Stimulated activated CD8-positive, alpha-beta memory T cell treated with anti-CD3 and anti-CD28 coated beads, Interleukin-4, amount 100 ng/mL, for 48 hours (primary cell): ENCODE measurements at regions not wholly inside any gene's neighbourhood (a gene's known extent, or its start where the extent isn't known, plus 50 kb on each side); places are given as distances from the start of the nearest gene placed in this dataset.

Source experiments
- DNase-seq: peaks from one replicate; pipeline ENCODE4 v3.0.0-alpha.2; 2020

DNA sequence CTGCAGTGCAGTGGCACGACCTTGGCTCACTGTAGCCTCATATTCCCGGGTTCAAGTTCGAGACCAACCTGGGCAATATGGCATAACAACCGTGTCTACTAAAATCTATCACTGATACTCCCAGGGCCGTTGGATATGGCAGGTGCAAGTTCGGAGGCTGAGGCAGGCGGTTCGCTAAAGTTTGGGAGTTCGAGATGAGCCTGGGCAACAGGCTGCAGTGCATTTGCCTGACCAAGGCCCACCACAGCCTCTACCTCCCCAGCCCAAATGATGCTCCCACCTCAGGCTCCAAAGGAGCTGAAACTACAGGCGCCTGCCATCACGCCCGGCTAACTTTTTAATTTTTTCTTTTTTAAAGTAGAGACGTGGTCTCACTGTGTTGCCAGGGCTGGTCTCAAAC lies 177.1 kb upstream of the ALG10B start:
- no peak for DNase-seq

DNA sequence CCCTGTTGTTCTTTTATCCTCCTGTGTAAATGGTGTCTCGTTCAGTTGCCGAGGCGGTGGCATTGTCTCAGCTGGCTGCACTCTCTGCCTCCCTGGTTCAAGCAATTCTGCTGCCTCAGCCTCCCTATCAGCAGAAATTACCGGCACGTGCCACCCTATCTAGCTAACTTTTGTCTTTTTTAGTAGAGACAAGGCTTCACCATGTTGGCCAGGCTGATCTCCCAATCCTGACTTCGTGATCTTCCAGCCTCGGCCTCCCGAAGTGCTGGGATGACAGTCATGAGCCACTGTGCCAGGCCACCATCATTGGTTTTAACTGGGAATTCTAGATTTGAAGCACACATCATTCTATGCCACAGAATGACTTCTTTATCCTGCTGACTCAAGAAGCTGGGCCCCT lies 175.3 kb upstream of the ALG10B start:
- DNase-seq, result no peak

DNA sequence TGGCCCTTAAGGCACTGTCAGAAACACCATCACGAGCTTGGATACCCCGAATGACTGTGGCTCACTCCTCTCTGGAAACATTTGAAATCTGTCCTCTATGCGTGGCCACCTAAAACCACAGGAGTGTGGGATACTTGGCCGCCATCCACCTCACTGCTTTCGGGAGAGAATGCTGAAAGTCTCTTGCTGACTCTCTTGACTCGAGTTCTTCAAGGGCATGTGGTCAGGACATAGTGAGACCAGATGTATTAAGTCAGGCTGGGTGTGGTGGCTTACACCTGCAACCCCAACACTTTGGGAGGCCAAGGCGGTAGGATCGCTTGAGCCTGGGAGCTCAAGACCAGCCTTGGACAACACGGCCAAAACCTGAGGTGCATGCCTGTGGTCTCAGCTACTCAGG lies 174.7 kb upstream of the ALG10B start:
- DNase-seq, result no peak

DNA sequence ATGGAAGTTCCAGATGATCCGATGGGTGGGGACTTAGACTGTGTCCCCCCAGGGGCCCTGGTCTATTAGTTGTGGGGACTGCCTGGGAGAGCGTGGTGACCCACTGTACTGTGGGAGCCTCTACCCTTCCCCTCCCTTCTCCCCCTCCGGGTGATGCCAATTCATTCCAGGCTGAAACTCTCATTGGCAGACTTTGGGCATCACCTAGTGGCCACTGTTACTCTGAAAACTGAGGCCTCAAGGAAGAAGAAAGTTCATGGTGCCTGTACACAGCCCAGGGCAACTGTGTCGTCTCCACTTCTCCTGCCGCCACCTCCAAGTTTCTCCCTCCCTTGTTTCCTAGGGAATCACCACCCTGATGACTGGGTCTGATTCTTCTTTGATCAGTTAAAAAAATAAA lies 173.6 kb upstream of the ALG10B start:
- DNase-seq, result no peak

DNA sequence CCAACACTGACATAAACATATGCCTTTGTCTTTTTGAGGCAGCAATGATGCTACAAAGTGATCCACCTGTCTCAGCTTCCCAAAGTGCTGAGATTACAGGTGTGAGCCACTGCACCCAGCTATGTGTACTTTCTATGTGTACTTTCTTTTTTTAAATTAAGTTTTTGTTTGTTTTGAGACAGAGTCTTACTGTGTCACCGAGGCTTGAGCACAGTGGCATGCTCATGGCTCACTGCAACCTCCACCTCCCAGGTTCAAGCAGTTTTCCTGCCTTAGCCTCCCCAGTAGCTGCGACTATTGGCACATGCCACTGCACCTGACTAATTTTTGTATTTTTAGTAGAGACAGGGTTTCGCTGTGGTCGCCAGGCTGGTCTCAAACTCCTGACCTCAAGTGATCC lies 172.5 kb upstream of the ALG10B start:
- no peak for DNase-seq

DNA sequence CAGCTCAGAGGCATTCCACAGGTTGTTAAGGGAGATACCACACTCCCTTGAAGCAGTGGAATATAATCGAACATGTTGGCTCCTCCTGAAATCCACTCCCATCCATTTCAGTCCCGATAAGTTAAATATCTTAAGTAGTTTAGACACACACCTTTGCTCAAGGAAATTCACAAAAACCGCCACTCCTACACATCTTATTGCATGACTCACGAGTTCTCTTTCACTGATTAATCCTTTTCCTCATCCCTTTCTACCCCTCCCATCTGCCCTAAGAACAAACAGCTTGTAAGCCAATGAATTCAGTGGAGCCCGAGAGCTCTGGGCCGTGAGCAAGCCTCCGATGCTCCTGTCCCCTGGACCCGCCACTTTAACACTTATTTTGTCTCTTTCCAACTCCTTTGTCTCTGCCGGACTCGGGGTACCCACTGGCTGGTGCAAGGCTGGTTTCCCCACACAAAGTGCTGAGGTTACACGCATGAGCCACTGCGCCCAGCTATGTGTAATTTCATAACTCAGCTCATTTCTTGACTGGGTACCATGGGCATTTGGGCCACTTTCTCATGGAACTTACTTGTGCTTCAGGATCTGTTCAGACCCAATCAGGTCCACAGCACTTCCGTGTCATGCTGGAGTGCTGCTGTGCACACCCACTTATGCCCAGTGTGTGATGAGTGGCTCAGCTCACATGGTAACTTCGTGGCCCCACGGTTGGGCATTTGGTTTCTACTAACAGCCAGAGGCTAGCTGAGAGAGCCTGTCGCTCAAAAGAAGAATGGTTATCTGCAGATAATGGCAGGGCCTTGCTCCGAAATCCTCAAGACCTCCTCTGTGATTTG lies 171.8 kb upstream of the ALG10B start:
- DNase-seq, result no peak

DNA sequence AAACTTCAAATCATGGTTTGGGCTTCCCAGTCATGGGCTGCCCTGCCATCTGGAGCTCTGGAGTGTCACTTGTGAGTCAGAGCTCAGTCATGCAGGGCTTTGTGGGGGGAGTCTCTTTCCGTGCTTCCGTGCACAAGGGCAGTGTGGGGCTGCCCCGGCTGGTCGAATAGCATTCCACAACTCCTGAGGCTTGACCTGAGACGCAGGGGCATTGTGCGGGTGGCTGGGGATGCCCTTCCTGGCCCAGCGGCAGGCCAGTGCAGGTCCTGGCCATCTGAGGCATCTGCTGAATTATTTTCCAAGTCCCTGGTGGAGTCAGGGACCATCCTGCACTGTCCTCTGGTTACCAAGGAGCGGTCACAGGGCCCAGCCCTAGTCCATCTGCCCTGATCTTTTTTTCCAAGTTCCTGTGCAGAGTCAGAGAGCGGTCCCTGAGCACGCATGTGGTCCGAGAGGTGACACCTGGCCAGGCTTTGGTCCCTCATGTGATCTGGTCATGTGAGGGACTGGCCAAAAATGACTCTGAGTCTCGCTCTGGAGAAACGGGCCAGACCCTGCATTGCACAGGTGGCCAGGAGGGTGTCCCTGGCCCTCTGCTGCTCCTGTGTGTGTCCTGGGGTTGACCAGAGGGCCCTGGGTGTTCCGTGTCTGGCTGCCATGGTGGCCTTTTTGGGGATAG lies 167.0 kb upstream of the ALG10B start:
- DNase-seq, result no peak

DNA sequence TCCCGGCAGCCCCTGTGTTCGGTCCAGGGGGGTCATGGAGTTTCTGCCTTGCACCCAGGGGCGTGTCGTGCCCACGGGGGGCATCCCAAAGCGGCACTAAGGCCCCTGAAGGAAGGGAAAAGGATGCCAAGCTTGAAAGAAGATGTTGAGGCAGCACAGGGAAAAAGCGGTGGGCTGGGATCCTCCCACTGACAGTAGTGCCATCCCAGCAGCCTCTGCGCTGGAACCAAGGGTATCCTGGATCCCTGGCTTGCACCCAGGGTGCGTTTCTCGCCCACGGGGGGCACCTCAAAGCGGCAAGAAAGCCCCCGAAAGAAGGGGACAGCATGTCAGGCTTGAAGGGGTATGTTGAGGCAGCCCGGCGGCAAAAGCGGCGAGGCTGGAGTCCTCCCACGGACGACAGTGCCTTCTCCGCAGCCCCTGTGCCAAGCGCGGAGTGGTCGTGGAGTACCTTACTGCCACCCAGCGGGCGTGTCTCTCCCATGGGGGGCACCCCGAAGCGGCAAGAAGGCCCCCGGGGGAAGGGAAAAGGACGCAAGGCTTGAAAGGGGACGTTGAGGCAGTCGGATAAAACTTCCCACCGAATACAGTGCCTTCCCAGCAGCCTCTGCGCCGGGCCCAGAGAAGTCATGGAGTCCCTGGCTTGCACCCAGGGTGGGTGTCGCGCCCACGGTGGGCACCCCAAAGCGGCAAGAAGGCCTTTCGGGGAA lies 164.4 kb upstream of the ALG10B start:
- DNase-seq, result no peak

DNA sequence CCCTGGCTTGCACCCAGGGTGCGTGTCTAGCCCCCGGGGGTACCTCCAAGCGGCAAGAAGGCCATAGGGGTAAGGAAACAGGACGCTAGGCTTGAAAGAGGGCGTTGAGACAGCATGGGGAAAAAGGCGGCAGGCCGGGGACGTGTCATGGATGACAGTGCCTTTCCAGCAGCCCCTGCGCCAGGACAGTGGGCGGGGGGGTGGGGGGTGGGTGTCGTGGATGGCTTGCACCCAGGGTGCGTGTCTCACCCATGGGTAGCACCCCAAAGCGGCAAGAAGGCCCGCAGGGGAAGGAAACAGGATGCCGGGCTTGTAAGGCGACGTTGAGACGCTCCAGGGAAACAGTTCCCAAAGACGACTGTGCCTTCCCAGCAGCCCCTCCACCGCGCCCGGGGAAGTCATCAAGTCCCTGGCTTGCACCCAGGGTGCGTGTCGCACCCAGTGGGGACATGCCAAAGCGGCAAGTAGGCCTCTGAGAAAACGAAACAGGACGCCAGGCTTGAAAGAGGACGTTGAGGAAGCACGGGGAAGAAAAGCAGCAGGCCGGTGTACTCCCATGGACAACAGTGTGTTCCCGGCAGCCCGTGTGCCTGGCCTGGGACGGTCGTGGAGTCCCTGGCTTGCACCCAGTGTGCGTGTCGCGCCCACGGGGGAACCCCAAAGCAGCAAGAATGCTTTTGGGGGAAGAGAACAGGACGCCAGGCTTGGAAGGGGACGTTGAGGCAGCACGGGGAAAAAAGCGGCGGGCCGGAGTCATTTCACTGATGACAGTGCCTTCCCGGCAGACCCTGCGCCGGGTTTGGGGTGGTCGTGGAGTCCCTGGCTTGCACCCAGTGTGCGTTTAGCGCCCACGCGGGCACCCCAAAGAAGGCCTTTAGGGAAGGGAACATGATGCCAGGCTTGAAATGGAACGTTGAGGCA lies 163.5 kb upstream of the ALG10B start:
- DNase-seq, result no peak

DNA sequence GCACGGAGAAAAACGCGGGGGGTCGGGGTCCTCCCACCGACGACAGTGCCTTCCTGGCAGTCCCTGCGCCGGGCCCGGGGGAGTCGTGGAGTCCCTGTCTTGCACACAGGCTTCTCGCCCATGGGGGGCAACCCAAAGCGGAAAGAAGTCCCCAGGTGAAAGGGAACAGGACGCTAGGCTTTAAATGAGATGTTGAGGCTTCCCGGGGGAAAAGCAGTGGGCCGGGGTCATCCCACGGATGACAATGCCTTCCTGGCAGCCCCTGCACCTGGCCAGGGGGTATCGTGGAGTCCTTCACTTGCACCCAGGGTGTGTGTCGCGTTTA lies 162.9 kb upstream of the ALG10B start:
- DNase-seq, result no peak

DNA sequence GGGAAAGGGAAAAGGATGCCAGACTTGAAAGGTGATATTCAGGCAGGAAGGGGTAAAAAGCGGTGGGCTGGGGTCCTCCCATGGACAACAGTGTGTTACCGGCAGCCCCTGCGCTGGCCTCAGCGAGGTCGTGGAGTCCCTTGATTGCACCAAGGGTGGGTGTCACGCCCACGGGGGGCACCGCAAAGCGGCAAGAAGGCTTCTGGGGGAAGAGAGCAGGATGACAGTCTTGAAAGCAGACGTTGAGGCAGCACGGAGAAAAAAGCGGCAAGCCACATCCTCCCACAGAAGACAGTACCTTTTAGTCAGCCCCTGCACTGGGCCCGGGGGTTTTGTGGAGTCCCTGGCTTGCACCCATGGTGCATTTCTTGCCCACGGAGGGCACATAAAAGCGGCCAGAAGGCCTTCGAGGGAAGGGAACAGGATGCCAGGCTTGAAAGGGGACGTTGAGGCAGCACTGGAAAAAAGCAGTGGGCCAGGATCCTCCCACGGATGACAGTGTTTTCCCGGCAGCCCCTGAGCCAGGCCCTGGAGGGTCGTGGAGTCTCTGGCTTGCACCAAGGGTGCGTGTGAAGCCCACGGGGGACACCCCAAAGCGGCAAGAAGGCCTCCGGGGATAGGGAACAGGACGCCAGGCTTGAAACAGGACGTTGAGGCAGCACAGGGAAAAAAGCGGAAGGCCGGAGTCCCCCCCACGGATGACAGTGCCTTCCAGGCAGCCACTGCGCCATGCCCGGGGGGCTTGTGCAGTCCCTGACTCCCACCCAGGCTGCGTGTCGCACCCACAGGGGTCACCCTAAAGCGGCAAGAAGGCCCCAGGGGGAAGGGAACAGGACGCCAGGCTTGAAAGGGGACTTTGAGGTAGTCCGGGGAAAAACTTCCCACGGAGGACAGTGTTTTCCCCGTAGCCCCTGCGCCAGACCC lies 162.2 kb upstream of the ALG10B start:
- DNase-seq, result no peak

DNA sequence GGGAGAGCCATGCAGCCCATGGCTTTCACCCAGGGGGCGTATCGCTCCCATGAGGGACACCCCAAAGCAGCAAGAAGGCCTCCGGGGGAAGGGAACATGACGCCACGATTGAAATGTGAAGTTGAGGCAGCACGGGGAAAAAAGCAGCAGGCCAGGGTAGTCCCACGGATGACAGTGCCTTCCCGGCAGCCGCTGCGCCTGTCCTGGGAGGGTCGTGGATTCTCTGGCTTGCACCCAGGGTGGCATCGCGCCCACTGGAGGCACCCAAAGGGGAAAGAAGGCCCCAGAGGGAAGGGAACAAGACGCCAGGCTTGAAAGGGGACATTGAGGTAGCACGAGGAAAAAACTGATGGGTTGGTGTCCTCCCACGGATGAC lies 161.6 kb upstream of the ALG10B start:
- DNase-seq, result no peak

DNA sequence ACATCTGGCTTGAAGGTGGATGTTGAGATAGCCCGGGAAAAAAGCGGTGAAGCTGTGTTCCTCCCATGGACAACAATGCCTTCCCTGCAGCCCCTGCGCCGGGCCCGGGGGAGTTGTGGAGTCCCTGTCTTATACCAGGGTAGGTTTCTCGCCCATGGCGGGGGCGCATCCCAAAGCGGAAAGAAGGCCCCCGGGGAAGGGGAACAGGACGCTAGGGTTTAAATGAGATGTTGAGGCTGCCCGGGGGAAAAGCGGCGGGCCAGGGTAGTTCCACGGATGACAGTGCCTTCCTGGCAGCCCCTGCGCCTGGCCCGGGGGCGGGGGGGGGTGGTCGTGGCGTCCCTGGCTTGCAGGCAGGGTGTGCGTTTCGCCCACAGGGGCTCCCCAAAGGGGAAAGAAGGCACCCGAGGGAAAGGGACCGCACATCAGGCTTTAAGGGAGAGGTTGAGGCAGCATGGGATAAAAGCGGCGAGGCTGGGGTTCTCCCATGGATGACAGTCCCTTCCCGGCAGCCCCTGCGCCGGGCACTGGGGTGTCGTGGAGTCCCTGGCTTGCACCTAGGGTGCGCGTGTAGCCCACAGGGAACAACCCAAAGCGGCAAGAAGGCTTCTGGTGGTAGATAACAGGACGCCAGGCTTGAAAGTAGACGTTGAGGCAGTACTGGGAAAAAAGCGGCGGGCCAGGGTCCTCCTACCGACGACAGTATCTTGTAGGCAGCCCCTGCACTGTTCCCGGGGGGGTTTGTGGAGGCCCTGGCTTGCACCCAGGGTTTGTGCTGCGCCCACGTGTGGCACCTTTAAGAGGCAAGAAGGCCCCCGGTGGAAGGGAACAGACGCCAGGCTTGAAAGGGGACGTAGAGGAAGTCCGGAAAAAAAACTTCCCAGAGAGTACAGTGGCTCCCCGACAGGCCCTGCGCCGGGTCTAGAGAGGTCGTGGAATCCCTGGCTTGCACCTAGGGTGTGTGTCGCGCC lies 160.8 kb upstream of the ALG10B start:
- DNase-seq, result no peak

DNA sequence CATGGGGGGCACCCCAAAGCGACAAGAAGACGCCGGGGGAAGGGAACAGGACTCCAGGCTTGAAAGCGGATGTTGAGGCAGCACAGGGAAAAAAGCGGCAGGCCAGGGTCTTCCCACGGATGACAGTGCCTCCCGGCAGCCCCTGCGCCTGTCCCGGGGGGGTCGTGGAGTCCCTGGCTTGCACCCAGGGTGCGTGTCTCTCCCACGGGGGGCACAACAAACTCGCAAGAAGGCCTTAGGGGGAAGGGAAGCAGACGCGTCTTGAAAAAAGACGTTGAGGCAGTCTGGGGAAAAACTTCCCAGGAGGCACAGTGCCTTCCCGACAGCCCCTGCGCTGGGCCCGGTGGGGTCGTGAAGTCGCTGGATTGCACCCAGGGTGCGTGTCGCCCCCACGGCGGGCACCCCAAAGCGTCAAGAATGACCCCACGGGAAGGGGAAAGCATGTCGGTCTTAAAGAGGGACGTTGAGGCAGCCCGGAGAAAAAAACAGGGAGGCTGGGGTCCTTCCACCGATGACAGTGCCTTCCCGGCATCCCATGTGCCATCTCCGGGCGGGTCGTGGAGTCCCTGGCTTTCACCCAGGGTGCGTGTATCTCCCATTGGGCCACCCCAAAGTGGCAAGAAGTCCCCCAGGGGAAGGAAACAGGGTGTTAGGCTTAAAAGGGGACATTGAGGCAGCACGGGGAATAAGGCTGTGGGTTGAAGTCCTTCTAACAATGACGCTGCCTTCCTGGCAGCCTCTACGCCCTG lies 159.9 kb upstream of the ALG10B start:
- no peak for DNase-seq

DNA sequence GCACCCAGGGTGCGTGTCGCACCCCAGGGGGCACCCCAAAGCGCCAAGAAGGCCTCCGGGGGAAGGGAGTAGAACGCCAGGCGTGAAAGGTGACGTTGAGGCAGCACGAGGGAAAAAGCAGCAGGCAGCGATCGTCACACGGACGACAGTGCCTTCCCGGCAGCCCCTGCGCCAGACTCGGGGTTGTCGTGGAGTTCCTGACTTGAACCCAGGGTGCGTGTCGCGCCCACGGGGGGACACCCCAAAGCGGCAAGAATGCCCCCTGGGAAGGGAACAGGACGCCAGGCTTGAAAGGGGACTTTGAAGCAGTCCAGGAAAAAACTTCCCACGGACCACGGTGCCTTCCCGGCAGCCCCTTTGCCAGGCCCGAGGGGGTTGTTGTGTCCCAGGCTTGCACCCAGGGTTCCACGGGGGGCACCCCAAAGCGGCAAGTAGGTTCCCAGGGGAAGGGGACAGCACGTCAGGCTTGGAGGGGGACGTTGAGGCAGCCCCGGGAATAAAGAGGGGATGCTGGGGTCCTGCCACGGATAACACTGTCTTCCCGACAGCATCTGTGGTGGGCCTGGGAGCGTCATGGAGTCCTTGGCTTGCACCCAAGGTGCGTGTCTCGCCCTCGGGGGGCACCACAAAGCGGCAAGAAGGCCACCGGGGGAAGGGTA lies 159.2 kb upstream of the ALG10B start:
- no peak for DNase-seq

DNA sequence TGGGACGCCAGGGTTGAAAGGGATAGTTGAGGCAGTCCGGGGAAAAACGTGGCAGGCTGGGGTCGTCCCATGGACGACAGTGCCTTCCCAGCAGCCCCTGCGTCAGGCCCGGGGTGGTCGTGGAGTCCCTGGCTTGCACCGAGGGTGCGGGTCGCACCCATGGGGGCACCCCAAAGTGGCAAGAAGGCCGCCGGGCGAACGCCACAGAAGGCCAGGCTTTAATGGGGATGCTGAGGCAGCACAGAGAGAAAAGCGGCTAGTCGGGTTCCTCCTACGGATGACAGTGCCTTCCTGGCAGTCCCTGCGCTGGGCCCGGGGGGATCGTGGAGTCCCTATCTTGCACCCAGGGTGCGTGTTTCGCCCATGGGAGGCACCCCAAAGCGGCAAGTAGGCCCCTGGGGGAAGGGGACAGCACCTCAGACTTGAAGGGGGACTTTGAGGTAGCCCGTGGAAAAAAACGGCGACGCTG lies 158.6 kb upstream of the ALG10B start:
- DNase-seq, result no peak

DNA sequence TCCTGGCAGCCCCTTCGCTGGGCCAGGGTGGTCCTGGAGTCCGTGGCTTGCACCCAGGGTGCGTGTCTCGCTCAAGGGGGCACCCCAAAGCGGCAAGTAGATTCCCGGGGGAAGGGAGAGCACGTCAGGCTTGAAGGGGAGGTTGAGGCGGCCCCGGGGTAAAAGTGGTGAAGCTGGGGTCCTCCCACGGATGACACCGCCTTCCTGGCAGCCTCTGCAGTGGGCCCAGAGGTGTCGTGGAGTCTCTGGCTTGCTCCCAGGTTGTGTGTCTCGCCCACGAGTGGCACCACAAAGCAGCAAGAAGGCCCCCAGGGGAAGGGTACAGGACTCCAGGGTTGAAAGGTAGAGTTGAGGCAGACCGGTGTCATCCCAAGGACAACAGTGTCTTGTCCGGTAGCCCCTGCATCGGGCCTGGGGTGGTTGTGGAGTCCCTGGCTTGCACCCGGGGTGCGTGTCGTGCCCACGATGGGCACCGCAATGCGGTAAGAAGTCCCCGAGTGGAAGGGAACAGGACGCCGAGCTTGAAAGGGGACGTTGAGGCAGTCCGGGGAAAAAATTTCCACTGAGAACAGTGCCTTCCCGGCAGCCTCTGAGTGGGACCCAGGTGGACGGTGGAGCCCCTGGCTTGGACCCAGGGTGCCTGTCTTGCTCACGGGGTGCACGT lies 158.0 kb upstream of the ALG10B start:
- DNase-seq, result no peak

DNA sequence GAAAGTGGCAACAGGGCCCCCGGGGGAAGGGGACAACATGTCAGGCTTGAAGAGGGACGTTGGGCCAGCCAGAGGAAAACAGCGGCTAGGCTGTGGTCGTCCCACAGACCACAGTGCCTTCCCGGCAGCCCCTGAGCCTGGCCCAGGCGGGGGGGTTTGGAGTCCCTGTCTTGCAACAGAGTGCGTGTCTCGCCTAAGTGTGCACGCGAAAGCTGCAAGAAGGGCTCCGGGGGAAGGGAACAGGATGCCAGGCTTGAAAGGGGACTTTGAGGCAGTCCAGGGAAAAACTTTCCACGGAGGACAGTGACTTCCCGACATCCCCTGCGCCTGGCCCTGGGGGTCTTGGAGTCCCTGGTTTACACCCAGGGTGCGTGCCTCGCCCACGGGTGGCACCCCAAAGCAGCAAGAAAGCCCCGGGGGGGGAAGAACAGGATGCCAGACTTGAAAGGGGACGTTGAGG lies 157.5 kb upstream of the ALG10B start:
- DNase-seq, result no peak
